Small intestine (tissue), 7 donors: ENCODE measurements at regions not wholly inside any gene's neighbourhood (a gene's known extent, or its start where the extent isn't known, plus 50 kb on each side); places are given as distances from the start of the nearest gene placed in this dataset.
A peak's percentile ranks its signal among the peaks of the same experiment; 100 is the strongest.

Experiments
- DNase-seq, 2 donors: peaks; one replicate each; pipeline versions ENCODE4 v3.0.0 to v3.0.0-alpha.2; 2013
- FAIRE-seq: peaks from 2 replicates; lab custom pipeline; 2012; peaks lifted over from hg19 to GRCh38; lab: Jason Lieb, UNC
- H3K27ac ChIP-seq, 3 donors: one replicate each; pipeline ENCODE4 v1.5.1; 2013; ENCODE audit warnings: low read length in 2 of 3, mild to moderate bottlenecking in 2 of 3, control low read depth in 1 of 3, inconsistent platforms in 1 of 3, low read depth in 1 of 3, moderate library complexity in 1 of 3
- H3K27me3 ChIP-seq, 3 donors: one replicate each; pipeline ENCODE4 v1.6.1; 2013; ENCODE audit warnings: low read length in 3 of 3, inconsistent platforms in 1 of 3; ENCODE audit not compliant: control insufficient read depth in 3 of 3, insufficient read depth in 3 of 3
- H3K36me3 ChIP-seq, 3 donors: one replicate each; pipeline ENCODE4 v1.6.1; 2013; ENCODE audit warnings: low read length in 3 of 3, inconsistent platforms in 1 of 3, low read depth in 1 of 3, mild to moderate bottlenecking in 1 of 3, moderate library complexity in 1 of 3; ENCODE audit not compliant: control insufficient read depth in 3 of 3, insufficient read depth in 2 of 3
- H3K4me1 ChIP-seq, 3 donors: one replicate each; pipeline ENCODE4 v1.6.1; 2013; ENCODE audit warnings: low read length in 2 of 3, inconsistent platforms in 1 of 3, low read depth in 1 of 3, mild to moderate bottlenecking in 1 of 3, moderate library complexity in 1 of 3; ENCODE audit not compliant: control insufficient read depth in 3 of 3, insufficient read depth in 2 of 3
- H3K4me3 ChIP-seq, 3 donors: one replicate each; pipeline ENCODE4 v1.5.1; 2013; ENCODE audit warnings: low read length in 3 of 3, control low read depth in 1 of 3, inconsistent platforms in 1 of 3, low read depth in 1 of 3, mild to moderate bottlenecking in 1 of 3, moderate library complexity in 1 of 3
- H3K9me3 ChIP-seq, 2 donors: one replicate each; pipeline ENCODE4 v1.6.1; 2013; ENCODE audit warnings: low read depth in 1 of 2, low read length in 1 of 2; ENCODE audit not compliant: control insufficient read depth in 2 of 2, insufficient read depth in 1 of 2
- WGBS, 3 donors: extraction: QIAGEN DNeasy Blood & Tissue Kit; methylation state at CpG; one replicate each; pipeline ENCODE4 v1.1.7; 2013; 5-methylcytosine and 5-hydroxymethylcytosine counted together
- donor health status: healthy with polysubstance abuse.
- donor health status: control.
- donor health status: control.
- donor health status: Bipolar disorder and iron deficiency.
- donor health status: healthy.

DNA sequence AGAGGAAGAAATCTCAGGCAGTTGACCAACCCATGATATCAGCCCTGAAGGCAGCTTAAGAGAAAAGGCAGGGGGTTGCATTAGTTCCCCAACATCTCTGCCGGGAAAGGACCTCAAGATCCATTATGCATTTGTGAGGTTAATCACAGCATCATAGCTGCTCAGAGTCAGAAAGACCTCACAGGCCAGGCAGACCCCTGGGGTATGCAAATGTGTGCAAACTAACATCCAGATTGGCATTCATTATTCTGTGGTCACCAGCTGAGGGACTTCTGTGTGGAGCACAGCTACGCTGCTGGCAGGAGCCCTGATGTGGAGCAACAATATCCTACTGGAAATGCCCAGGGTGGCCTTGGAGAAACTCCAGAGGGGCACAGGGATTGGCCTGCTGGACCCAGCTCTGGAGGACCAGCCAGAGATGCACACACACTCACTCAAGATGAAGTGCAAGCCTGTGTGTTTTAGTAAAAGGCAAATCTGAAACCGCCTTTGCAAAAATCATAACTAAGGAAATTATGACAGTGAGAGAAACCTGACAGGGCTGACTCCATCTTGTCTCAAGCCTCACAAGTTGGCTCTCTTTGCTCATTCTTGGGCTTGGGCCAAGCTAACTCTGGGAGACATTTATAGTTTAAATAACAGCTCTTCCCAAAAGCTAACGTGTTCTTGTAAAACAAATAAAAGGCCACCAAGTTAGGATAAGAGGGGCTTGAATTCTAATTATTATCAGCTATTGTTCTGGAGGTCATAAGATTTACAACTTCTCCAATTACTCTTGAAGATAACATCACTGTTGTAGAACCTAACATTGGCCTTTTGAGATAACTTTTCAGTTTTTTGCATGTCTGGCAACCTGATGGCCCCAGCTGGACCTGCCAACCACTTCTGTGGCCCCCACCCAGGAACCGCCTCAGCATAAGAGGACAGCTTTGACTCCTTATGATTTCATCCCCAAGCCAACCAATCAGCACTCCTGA lies 257.1 kb downstream of the UACA start:
- H3K27me3 ChIP-seq, result no peaks in the 10 kb centered on the region
- H3K9me3 ChIP-seq, result peaks cover 0 to 19% of the 10 kb centered on the region in 2 donors
- no peak overlapping the region for H3K27ac ChIP-seq
- H3K4me1 ChIP-seq, result peaks cover 0 to 14% (median 9%) of the 10 kb centered on the region in 3 donors
- no peaks in the 10 kb centered on the region for H3K36me3 ChIP-seq
- no peak for FAIRE-seq
- no peak for DNase-seq
- WGBS, 3 donors, result 73 to 77% (median 76%) methylated on average over 5 of the region's 5 CpGs
- no peak overlapping the region for H3K4me3 ChIP-seq

DNA sequence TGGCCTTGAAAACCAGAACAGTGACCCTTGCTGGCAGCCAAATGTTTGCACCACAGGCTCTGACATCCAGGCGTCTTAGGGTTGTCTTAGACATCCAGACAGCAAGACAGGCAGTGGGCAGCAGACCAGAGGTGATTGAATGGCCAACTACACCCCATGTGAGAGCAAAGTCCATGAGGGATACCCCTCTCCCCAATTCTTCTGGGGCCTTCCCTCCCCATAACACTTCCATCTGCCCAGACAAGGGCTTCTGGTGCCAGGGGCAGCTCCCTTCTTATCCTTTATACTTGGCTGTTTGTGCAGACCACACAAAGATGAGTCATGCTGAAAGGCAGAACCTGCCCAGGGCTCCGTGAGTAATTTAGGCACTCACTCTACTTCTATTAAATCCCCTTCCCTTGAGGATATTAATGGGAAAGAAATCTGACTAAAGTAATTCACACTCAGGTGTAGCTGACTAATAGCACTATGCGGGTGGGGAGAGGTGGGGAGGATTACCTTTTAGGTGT lies 257.9 kb downstream of the UACA start:
- Histone ChIP-seq H3K27me3 (no peaks in the 10 kb centered on the region), H3K36me3 (no peaks in the 10 kb centered on the region), H3K9me3 (peaks cover 0 to 19% of the 10 kb centered on the region in 2 donors), H3K4me1 (peaks cover 0 to 14% (median 9%) of the 10 kb centered on the region in 3 donors), H3K27ac (no peak overlapping the region), H3K4me3 (no peak overlapping the region)
- DNase-seq (no peak), FAIRE-seq (no peak)
- WGBS, 3 donors, result 18 to 31% (median 27%) methylated on average over 3 of the region's 3 CpGs

DNA sequence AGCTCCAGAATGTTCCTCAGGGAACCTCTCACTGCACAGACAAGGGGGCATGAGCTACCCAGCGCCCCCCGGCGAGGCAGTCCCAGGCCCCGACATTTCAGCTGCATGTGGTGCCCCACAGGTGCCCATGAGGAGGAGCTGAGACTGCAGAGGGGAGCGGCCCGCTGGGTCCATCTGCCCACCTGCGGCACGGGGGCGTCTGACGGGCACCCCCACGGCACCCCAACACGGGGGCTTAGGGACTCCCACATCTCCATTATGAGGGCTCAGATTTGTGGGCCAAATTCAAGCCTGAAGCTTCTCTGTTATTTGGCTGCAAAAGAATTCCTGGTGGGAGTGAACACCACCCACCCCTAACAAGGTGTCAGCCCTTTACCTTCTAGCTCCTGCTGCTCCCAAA lies 258.4 kb downstream of the UACA start:
- Histone ChIP-seq H3K4me3 (no peak overlapping the region), H3K9me3 (peaks cover 0 to 15% of the 10 kb centered on the region in 2 donors), H3K27me3 (no peaks in the 10 kb centered on the region), H3K4me1 (peaks cover 0 to 14% (median 9%) of the 10 kb centered on the region in 3 donors), H3K27ac (no peak overlapping the region), H3K36me3 (no peaks in the 10 kb centered on the region)
- 76 to 90% (median 81%) methylated on average over 11 to 12 of the region's 12 CpGs for WGBS, 3 donors
- no peak for DNase-seq
- no peak for FAIRE-seq

DNA sequence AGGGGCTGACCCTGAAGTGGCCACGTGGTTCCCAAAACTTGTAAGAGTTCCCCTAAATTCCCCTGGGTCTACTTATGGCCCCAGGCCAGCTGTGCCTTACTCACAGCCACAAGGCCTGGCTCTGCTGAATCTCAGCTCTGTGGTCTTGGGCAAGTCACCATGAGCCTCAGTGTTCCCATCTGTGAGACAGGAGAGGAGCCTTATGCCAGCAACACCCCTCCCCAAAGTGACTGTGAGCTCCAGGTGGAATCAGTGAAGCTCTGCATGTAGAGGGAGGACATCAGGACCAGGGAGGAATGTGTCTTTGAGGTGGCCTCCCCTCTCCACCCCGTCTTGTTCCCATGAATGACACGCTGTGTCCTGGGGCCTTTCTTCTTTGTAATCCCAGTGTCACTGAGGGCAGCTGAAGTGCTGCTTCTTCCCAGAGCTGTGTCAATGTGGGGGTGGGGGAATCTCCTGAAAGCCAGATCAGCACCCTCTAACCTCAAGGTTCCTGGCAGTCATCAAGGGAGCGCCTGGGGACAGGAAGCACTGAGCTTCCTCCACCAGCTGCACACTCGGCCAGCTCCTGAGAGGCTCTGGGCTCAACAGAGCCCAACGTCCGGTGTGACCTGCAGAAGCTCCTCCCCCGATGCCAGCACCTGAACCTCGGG lies 258.9 kb downstream of the UACA start:
- DNase-seq (no peak), FAIRE-seq (no peak)
- no peak overlapping the region for H3K4me3 ChIP-seq
- peak overlapping the region in 1 of 3 donors; percentile 32 for H3K27ac ChIP-seq
- peaks cover 0 to 14% (median 9%) of the 10 kb centered on the region in 3 donors for H3K4me1 ChIP-seq
- H3K9me3 ChIP-seq, result peaks cover 0 to 10% of the 10 kb centered on the region in 2 donors
- H3K27me3 ChIP-seq, result no peaks in the 10 kb centered on the region
- WGBS, 3 donors, result 40 to 51% (median 44%) methylated on average over 9 of the region's 9 CpGs
- no peaks in the 10 kb centered on the region for H3K36me3 ChIP-seq

DNA sequence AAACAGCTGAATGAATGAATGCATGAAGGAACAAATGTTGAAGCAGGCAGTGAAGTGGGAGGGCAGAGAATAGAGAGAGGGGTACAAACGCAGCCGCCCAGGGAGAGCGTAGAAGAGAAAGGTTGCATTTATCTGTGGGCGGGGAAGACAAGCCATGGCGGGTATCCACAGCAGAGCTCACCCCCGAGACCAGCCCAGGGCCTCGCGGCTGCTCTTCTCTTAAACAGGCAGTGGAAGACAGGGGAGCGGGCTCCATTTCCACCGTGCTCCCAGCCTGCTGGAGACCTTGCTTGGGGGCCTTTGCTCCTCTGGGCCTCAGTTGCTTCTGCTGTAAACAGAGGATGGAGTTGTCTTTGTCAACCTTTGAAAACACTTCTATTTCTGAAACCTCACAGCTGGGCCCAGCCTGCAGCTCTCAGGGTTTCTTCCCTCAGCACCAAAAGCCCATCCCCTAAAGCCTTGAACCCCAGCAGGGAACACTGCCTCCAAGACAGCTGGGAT lies 259.5 kb downstream of the UACA start:
- Histone ChIP-seq H3K4me3 (no peak overlapping the region), H3K36me3 (no peaks in the 10 kb centered on the region), H3K27ac (no peak overlapping the region), H3K9me3 (peaks cover 0 to 5% of the 10 kb centered on the region in 2 donors), H3K4me1 (peaks cover 0 to 9% (median 9%) of the 10 kb centered on the region in 3 donors), H3K27me3 (no peaks in the 10 kb centered on the region)
- FAIRE-seq (no peak), DNase-seq (no peak)
- 71 to 91% (median 86%) methylated on average over 10 of the region's 10 CpGs for WGBS, 3 donors

DNA sequence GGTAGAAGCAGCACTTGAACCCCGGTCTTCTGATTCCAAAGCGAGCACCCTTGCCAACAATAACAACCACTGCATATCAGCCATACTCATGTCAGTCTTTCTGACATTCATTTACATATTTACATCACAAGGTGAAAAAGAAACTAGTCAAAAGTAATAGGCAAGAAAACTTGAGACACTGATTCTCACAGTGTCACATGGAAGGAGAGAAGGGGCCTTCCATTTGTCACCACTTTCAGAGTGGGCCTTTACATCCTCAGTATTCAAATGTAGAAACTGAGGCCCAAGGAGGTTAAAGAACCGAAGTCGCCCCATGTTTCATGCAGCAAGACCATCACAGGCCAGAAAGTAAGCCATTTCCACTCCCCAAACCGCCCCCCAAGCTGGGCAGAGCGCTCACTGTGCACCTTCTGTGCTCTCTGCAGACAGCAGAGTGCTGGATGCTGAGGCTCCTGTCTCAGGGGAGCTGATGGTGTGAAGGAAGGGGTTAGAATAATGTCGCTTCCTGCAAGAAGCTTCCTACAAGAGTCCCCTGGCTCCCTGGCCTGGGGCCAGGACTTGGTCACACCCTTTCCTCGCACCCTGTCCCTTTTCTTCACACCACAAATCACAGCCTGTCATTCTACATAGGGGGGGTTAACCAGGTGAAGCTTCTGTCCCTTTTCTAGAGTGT lies 260.1 kb downstream of the UACA start:
- Histone ChIP-seq H3K9me3 (peaks cover 0 to 5% of the 10 kb centered on the region in 2 donors), H3K36me3 (no peaks in the 10 kb centered on the region), H3K4me3 (no peak overlapping the region), H3K27me3 (no peaks in the 10 kb centered on the region), H3K4me1 (peaks cover 0 to 9% (median 9%) of the 10 kb centered on the region in 3 donors), H3K27ac (no peak overlapping the region)
- 70 to 82% (median 72%) methylated on average over 8 of the region's 8 CpGs for WGBS, 3 donors
- DNase-seq (no peak), FAIRE-seq (no peak)

DNA sequence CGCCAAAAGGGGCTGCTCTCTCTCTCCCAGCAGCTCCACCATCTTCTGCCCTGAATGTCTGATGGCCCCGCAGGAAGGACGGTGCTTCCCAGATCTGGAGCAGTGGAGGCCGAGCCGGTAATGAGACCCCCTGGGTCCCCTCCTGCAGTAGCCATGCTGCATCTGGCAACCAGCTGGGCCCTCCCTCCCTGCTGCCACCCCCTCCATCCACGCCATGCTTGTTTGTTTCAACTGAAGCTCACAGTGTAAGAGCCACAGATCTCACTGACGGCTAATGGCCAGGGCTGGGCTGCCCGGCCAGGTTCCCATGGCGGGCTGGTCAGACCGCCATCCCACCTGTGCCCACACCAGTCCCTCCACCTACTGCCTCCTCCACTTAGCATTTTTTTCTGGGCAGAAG lies 260.8 kb downstream of the UACA start:
- no peaks in the 10 kb centered on the region for H3K36me3 ChIP-seq
- no peak overlapping the region for H3K27ac ChIP-seq
- no peak overlapping the region for H3K4me3 ChIP-seq
- H3K4me1 ChIP-seq, result peaks cover 0 to 9% (median 9%) of the 10 kb centered on the region in 3 donors
- FAIRE-seq (no peak), DNase-seq (no peak)
- no peaks in the 10 kb centered on the region for H3K27me3 ChIP-seq
- peaks cover 0 to 5% of the 10 kb centered on the region in 2 donors for H3K9me3 ChIP-seq
- WGBS, 3 donors, result 82 to 96% (median 90%) methylated on average over 8 to 10 of the region's 10 CpGs

DNA sequence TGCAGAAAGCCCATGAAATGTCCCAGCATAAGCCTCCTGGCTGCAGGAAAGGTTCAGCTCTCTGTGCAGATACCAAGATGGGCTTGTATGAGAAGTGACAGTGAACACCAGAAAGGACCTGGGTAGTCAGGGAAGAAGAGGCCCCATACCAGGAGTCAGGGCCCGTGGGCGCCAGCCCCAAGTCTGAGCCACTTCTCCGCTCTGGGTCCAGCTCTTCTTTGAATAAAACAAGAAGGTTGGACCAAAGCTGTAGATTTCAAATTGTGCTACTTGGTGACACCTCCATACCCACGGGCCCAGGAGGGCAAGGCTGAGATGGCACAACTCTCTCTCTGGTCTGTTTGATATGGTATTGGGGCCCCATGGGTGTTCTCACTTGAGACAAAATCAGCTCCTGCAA lies 261.5 kb downstream of the UACA start:
- no peak overlapping the region for H3K4me3 ChIP-seq
- DNase-seq (no peak), FAIRE-seq (no peak)
- H3K27me3 ChIP-seq, result no peaks in the 10 kb centered on the region
- H3K9me3 ChIP-seq, result peaks cover 0 to 1% of the 10 kb centered on the region in 2 donors
- H3K27ac ChIP-seq, result no peak overlapping the region
- WGBS, 3 donors, result 83 to 92% (median 84%) methylated on average over 4 of the region's 4 CpGs
- H3K4me1 ChIP-seq, result peaks cover 0 to 9% (median 9%) of the 10 kb centered on the region in 3 donors
- no peaks in the 10 kb centered on the region for H3K36me3 ChIP-seq
